Cardiac muscle cell (in vitro differentiated cells and primary cell): ENCODE measurements at regions not wholly inside any gene's neighbourhood (a gene's known extent, or its start where the extent isn't known, plus 50 kb on each side); places are given as distances from the start of the nearest gene placed in this dataset.
"Not testable (repeated sequence)": the region's sequence is repeated elsewhere in the genome, so short reads cannot be mapped to it uniquely, and the experiment has no call there.

ENCODE experiments used
- DNase-seq, 2 donors: peaks; one replicate each; pipeline versions ENCODE4 v3.0.0 to v3.0.0-alpha.2; 2010 to 2017; ENCODE audit warnings: low read depth in 1 of 2, low spot score in 1 of 2
- H3K27ac ChIP-seq: fragments of 200-600 bp; sonication (generic); 2 replicates; pipeline ENCODE4 v1.5.1; 2016
- H3K27me3 ChIP-seq: fragments of 200-600 bp; sonication (generic); 2 replicates; pipeline ENCODE4 v1.6.0; 2016; ENCODE audit warnings: control low read depth
- H3K36me3 ChIP-seq: fragments of 200-600 bp; sonication (generic); 2 replicates; pipeline ENCODE4 v1.5.1; 2016; ENCODE audit warnings: control low read depth
- H3K4me1 ChIP-seq: fragments of 200-600 bp; sonication (generic); 2 replicates; pipeline ENCODE4 v1.8.1; 2017; ENCODE audit warnings: low read depth, mild to moderate bottlenecking, mixed run types
- H3K4me3 ChIP-seq: fragments of 200-600 bp; sonication (generic); 2 replicates; pipeline ENCODE4 v1.5.1; 2016; ENCODE audit warnings: mild to moderate bottlenecking
- H3K9me3 ChIP-seq: fragments of 200-600 bp; sonication (generic); 2 replicates; pipeline ENCODE4 v1.5.1; 2017; ENCODE audit warnings: low read depth, mild to moderate bottlenecking, control low read depth
- CTCF ChIP-seq: IDR thresholded peaks from 2 replicates; pipeline ENCODE4 v1.5.1; 2012; ENCODE audit warnings: low read depth, mild to moderate bottlenecking, low read length

GRCh38 chr6:169363590-169363989, 109.9 kb upstream of the THBS2 start:
- TF ChIP-seq CTCF: no peak
- DNase-seq: no peak
- no peaks in the 10 kb centered on the region for H3K9me3 ChIP-seq
- no peak overlapping the region for H3K4me3 ChIP-seq
- no peak overlapping the region for H3K27ac ChIP-seq
- no peaks in the 10 kb centered on the region for H3K27me3 ChIP-seq
- no peaks in the 10 kb centered on the region for H3K4me1 ChIP-seq
- no peaks in the 10 kb centered on the region for H3K36me3 ChIP-seq

GRCh38 chr6:169362501-169363121, 109.0 kb upstream of the THBS2 start:
- TF ChIP-seq CTCF: no peak

GRCh38 chr6:169355001-169355400, 101.4 kb upstream of the THBS2 start:
- not testable (repeated sequence) for H3K4me1 ChIP-seq, H3K9me3 ChIP-seq, DNase-seq, H3K27ac ChIP-seq, H3K36me3 ChIP-seq, H3K27me3 ChIP-seq, H3K4me3 ChIP-seq

More at GRCh38 chr6:169362501-169363121, 109.0 kb upstream of the THBS2 start:
- no peak overlapping the region for H3K27ac ChIP-seq
- no peaks in the 10 kb centered on the region for H3K27me3 ChIP-seq
- no peaks in the 10 kb centered on the region for H3K9me3 ChIP-seq
- H3K4me1 ChIP-seq: no peaks in the 10 kb centered on the region
- no peak overlapping the region for H3K4me3 ChIP-seq
- no peaks in the 10 kb centered on the region for H3K36me3 ChIP-seq
- DNase-seq: no peak

GRCh38 chr6:169345146-169345545, 91.5 kb upstream of the THBS2 start:
- no peaks in the 10 kb centered on the region for H3K9me3 ChIP-seq
- no peak overlapping the region for H3K27ac ChIP-seq
- H3K36me3 ChIP-seq: no peaks in the 10 kb centered on the region
- no peaks in the 10 kb centered on the region for H3K4me1 ChIP-seq
- no peaks in the 10 kb centered on the region for H3K27me3 ChIP-seq
- no peak for TF ChIP-seq CTCF
- H3K4me3 ChIP-seq: no peak overlapping the region
- peak in 1 of 2 donors; percentile 46 for DNase-seq

GRCh38 chr6:169344750-169345065, 91.1 kb upstream of the THBS2 start:
- no peak for TF ChIP-seq CTCF
- peak in 1 of 2 donors; percentile 36 for DNase-seq
- H3K27ac ChIP-seq: no peak overlapping the region

GRCh38 chr6:169343886-169344749, 90.5 kb upstream of the THBS2 start:
- Histone ChIP-seq H3K27ac (no peak overlapping the region), H3K9me3 (no peaks in the 10 kb centered on the region), H3K4me1 (no peaks in the 10 kb centered on the region), H3K27me3 (no peaks in the 10 kb centered on the region), H3K4me3 (no peak overlapping the region), H3K36me3 (no peaks in the 10 kb centered on the region)
- TF ChIP-seq CTCF: no peak
- no peak for DNase-seq

More at GRCh38 chr6:169344750-169345065, 91.1 kb upstream of the THBS2 start:
- H3K9me3 ChIP-seq: no peaks in the 10 kb centered on the region
- no peaks in the 10 kb centered on the region for H3K27me3 ChIP-seq
- H3K36me3 ChIP-seq: no peaks in the 10 kb centered on the region
- H3K4me1 ChIP-seq: no peaks in the 10 kb centered on the region
- H3K4me3 ChIP-seq: no peak overlapping the region
